CD4-positive, alpha-beta T cell (primary cell): ENCODE measurements at regions not wholly inside any gene's neighbourhood (a gene's known extent, or its start where the extent isn't known, plus 50 kb on each side); places are given as distances from the start of the nearest gene placed in this dataset.
A peak's percentile ranks its signal among the peaks of the same experiment; 100 is the strongest.

ENCODE experiments used
- ATAC-seq: fragments of 200-7000 bp; cut with Tn5 transposase; one replicate; pipeline ENCODE4 v1.10.0; 2022; ENCODE audit warnings: mild to moderate bottlenecking; ENCODE audit not compliant: poor library complexity
- CTCF ChIA-PET: fragments of 350-600 bp; sonication (Branson Sonifier 250); formaldehyde crosslinking; loops from one replicate; lab custom pipeline; 2021; ENCODE audit warnings: antibody characterized with exemption, inconsistent platforms; lab: Charles Lee
- POLR2A ChIA-PET: fragments of 350-600 bp; sonication (Branson Sonifier 250); formaldehyde crosslinking; loops from one replicate; lab custom pipeline; 2021; ENCODE audit warnings: antibody characterized with exemption, inconsistent platforms; lab: Charles Lee
- DNase-seq, 14 experiments: peaks; one replicate each; pipeline ENCODE4 v3.0.0-alpha.2; 2013 to 2020; ENCODE audit warnings: mixed read lengths in 2 of 14
- H3K27ac ChIP-seq, 2 donors: one replicate each; pipeline versions ENCODE4 v1.5.1 to v1.7.0; 2013; ENCODE audit warnings: low read length in 2 of 2, low read depth in 1 of 2, mild to moderate bottlenecking in 1 of 2
- H3K27me3 ChIP-seq, 2 experiments: 1 replicate in 1 of 2; 2 replicates in 1 of 2; pipeline versions ENCODE4 v1.6.1 to v1.7.0; 2013; ENCODE audit warnings: low read length in 2 of 2, control low read depth in 1 of 2, mild to moderate bottlenecking in 1 of 2, moderate library complexity in 1 of 2; ENCODE audit not compliant: insufficient read depth in 2 of 2, control insufficient read depth in 1 of 2
- H3K36me3 ChIP-seq: one replicate; pipeline ENCODE4 v1.6.1; 2013; ENCODE audit warnings: low read length, control low read depth; ENCODE audit not compliant: insufficient read depth
- H3K4me1 ChIP-seq: one replicate; pipeline ENCODE4 v1.6.1; 2013; ENCODE audit warnings: low read length, control low read depth; ENCODE audit not compliant: insufficient read depth
- H3K4me3 ChIP-seq: one replicate; pipeline ENCODE4 v1.5.1; 2013; ENCODE audit warnings: mild to moderate bottlenecking, low read length, moderate library complexity
- H3K9me3 ChIP-seq, 2 experiments: 1 replicate in 1 of 2; 2 replicates in 1 of 2; pipeline versions ENCODE4 v1.6.1 to v1.7.0; 2013; ENCODE audit warnings: low read length in 2 of 2, mild to moderate bottlenecking in 2 of 2, control low read depth in 1 of 2, moderate library complexity in 1 of 2; ENCODE audit not compliant: control insufficient read depth in 1 of 2, insufficient read depth in 1 of 2
- H3K27ac Mint-ChIP-seq: one replicate; pipeline ENCODE4 v1.8.0; 2020; ENCODE audit warnings: mixed read lengths
- H3K27me3 Mint-ChIP-seq: one replicate; pipeline ENCODE4 v1.8.0; 2021; ENCODE audit warnings: mixed read lengths
- H3K36me3 Mint-ChIP-seq: one replicate; pipeline ENCODE4 v1.8.0; 2021; ENCODE audit warnings: low read depth, mixed read lengths
- H3K4me1 Mint-ChIP-seq: one replicate; pipeline ENCODE4 v1.8.0; 2021; ENCODE audit warnings: low read depth, mixed read lengths
- H3K4me3 Mint-ChIP-seq: one replicate; pipeline ENCODE4 v1.8.0; 2020; ENCODE audit warnings: mild to moderate bottlenecking, mixed read lengths
- H3K9me3 Mint-ChIP-seq: one replicate; pipeline ENCODE4 v1.8.0; 2020; ENCODE audit warnings: mixed read lengths
- CTCF ChIP-seq: fragments of 200-600 bp; IDR thresholded peaks from one replicate; pipeline ENCODE4 v1.8.0; 2022; ENCODE audit warnings: antibody characterized with exemption, mild to moderate bottlenecking
- intact Hi-C, 2 experiments: fragments of 100-400 bp; cut with DNase I in 1 of 2; cut with micrococcal nuclease in 1 of 2; formaldehyde crosslinking; loops; one replicate each; pipeline versions ENCODE4 v1.15.1 to v1.9.0; 2023 to 2025; cut with DNase I, micrococcal nuclease

- no peak overlapping the region for H3K27ac ChIP-seq
- Mint-ChIP-seq H3K27me3 (no peaks in the 10 kb centered on the region), H3K4me1 (peaks cover 70% of the 10 kb centered on the region), H3K36me3 (no peaks in the 10 kb centered on the region), H3K4me3 (no peak overlapping the region), H3K9me3 (no peaks in the 10 kb centered on the region), H3K27ac (no peak overlapping the region)
- TF ChIP-seq CTCF = no peak
- no peak overlapping the region for H3K4me3 ChIP-seq
- intact Hi-C loops = loop anchor here in 1 of 2 experiments (5.0 kb wide), 1 partner anchor 306 kb away; the partner anchor contains the start of gene CCDC62
- ATAC-seq (no peak), DNase-seq (no peak)
- ChIA-PET CTCF (no interaction called here), POLR2A (no interaction called here)
- H3K9me3 ChIP-seq = no peaks in the 10 kb centered on the region
- H3K36me3 ChIP-seq = no peaks in the 10 kb centered on the region
- H3K27me3 ChIP-seq = no peaks in the 10 kb centered on the region
- H3K4me1 ChIP-seq = peaks cover 50% of the 10 kb centered on the region
Observed at GRCh38 chr12:123078120-123078465, 72.8 kb downstream of the PITPNM2 start.

- Histone ChIP-seq H3K27me3 (no peaks in the 10 kb centered on the region), H3K9me3 (no peaks in the 10 kb centered on the region), H3K4me3 (no peak overlapping the region), H3K27ac (peak overlapping the region; percentile 66 to 81), H3K36me3 (no peaks in the 10 kb centered on the region), H3K4me1 (peaks cover 52% of the 10 kb centered on the region)
- ChIA-PET CTCF (interaction anchor here (0.6 to 2.8 kb wide), 2 partner anchors 38 to 160 kb away, joined by 3 to 9 read pairs; no protein-coding TSS in a partner anchor), POLR2A (interaction anchor here (0.9 to 3.2 kb wide), 8 partner anchors 29 to 156 kb away, joined by 3 to 57 read pairs (median 28); partner anchors contain the start of genes MPHOSPH9, MTRFR and PITPNM2)
- no peak for TF ChIP-seq CTCF
- ATAC-seq = no peak
- H3K36me3 Mint-ChIP-seq = no peaks in the 10 kb centered on the region
- H3K27me3 Mint-ChIP-seq = no peaks in the 10 kb centered on the region
- DNase-seq = no peak
- peak overlapping the region; percentile 90 for H3K27ac Mint-ChIP-seq
- H3K9me3 Mint-ChIP-seq = no peaks in the 10 kb centered on the region
- peaks cover 67% of the 10 kb centered on the region for H3K4me1 Mint-ChIP-seq
- intact Hi-C loops = loop anchor here in 1 of 2 experiments (2.0 to 5.0 kb wide), 2 partner anchors 71 to 305 kb away; partner anchors contain the start of gene CCDC62
- H3K4me3 Mint-ChIP-seq = no peak overlapping the region
Observed at GRCh38 chr12:123077298-123078119, 73.4 kb downstream of the PITPNM2 start.

GRCh38 chr12:123076604-123077297, 74.1 kb downstream of the PITPNM2 start:
- Histone ChIP-seq H3K27ac (peak overlapping the region; percentile 66 to 81), H3K9me3 (no peaks in the 10 kb centered on the region), H3K4me1 (peaks cover 59% of the 10 kb centered on the region), H3K4me3 (peak overlapping the region; percentile 61), H3K27me3 (no peaks in the 10 kb centered on the region), H3K36me3 (no peaks in the 10 kb centered on the region)
- ATAC-seq = peak; percentile 50
- peaks cover 66% of the 10 kb centered on the region for H3K4me1 Mint-ChIP-seq
- H3K9me3 Mint-ChIP-seq = no peaks in the 10 kb centered on the region
- no peaks in the 10 kb centered on the region for H3K36me3 Mint-ChIP-seq
- H3K4me3 Mint-ChIP-seq = peak overlapping the region; percentile 81
- TF ChIP-seq CTCF = no peak
- POLR2A ChIA-PET = interaction anchor here (0.9 to 3.2 kb wide), 9 partner anchors 30 to 161 kb away, joined by 3 to 57 read pairs (median 24); partner anchors contain the start of genes MPHOSPH9, MTRFR and PITPNM2
- intact Hi-C loops = loop anchor here in 1 of 2 experiments (2.0 to 5.0 kb wide), 2 partner anchors 72 to 304 kb away; partner anchors contain the start of gene CCDC62
- CTCF ChIA-PET = interaction anchor here (0.6 to 2.8 kb wide), 4 partner anchors 39 to 161 kb away, joined by 3 to 9 read pairs (median 4); no protein-coding TSS in a partner anchor
- H3K27ac Mint-ChIP-seq = peak overlapping the region; percentile 90
- DNase-seq = peak in 13 of 14 experiments; percentile 15 to 80 (median 28)
- H3K27me3 Mint-ChIP-seq = no peaks in the 10 kb centered on the region
